GM23248 (cell line): ENCODE measurements at regions not wholly inside any gene's neighbourhood (a gene's known extent, or its start where the extent isn't known, plus 50 kb on each side); places are given as distances from the start of the nearest gene placed in this dataset.

Experiments
- EZH2 ChIP-seq: fragments of 200-600 bp; sonication (generic); IDR thresholded peaks from 2 replicates; pipeline ENCODE4 v1.6.1; 2018; ENCODE audit warnings: antibody characterized with exemption, mild to moderate bottlenecking; ENCODE audit not compliant: insufficient read depth, poor library complexity, severe bottlenecking
- EZH2phosphoT487 ChIP-seq: fragments of 200-600 bp; sonication (generic); IDR thresholded peaks from 2 replicates; pipeline ENCODE4 v1.6.1; 2018; ENCODE audit warnings: antibody characterized with exemption, moderate library complexity, mild to moderate bottlenecking, low read depth; ENCODE audit not compliant: insufficient read depth

DNA sequence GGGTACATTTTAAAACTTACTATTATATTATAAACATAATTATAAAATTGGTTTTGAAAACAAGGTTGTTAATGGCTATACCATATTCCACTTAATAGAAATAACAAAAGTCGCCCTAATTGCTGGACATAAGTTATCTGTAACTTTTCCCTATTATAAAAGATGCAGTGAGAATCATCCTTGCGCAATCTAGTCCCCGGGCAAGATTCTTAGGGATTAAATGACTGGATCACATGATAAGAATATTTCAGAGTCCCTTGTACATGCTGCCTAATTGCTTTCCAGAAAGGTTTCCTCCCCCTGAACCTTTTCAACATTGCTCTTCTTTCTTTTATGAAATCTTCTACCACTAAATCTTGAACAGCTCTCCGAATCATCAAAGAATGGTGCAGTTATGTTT, 479.8 kb upstream of the MKI67 start:
- TF ChIP-seq EZH2 = no peak
- TF ChIP-seq EZH2phosphoT487 = no peak
